ENCODE measurements at regions not wholly inside any gene's neighbourhood (a gene's known extent, or its start where the extent isn't known, plus 50 kb on each side); places are given as distances from the start of the nearest gene placed in this dataset.
"Not testable (repeated sequence)": the region's sequence is repeated elsewhere in the genome, so short reads cannot be mapped to it uniquely, and the experiment has no call there.

DNA sequence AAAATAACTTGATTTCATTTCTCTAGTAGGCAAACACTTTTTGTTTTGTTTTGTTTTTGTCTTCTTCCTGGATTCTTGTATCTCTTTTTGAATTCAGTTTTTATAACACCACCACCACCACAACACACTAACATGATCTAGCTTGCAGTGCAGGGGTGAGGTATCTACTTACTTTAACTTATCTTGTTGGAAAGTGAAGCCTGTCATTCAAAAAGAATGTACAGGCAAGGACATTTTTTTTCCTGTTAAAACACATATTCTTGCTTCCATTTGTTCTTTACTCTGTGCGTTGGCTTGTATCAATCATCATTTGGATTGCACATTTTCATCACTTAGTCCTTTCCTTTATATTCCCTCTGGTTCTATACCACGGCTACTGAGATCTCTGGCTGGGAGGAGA is 824.2 kb downstream of the PLCL1 start:
- Mint-ChIP-seq H3K36me3 (ENCODE audit: low read depth) (no peaks in the 10 kb centered on the region), H3K4me1 (ENCODE audit: low read depth) (no peaks in the 10 kb centered on the region), H3K9me3 (ENCODE audit: low read depth) (no peaks in the 10 kb centered on the region), H3K4me3 (ENCODE audit: unreplicated experiment) (no peak overlapping the region), H3K27ac (ENCODE audit: unreplicated experiment) (no peak overlapping the region), H3K27me3 (ENCODE audit: low read depth) (peaks cover 17% of the 10 kb centered on the region)
- DNase-seq (ENCODE audit: low spot score): no peak
- no peak for TF ChIP-seq CTCF (IDR thresholded peaks at IDR 0.05)

GRCh38 chr2:198622986-198623730 is 818.8 kb downstream of the PLCL1 start:
- DNase-seq (ENCODE audit: low spot score): no peak
- Mint-ChIP-seq H3K9me3 (ENCODE audit: low read depth) (no peaks in the 10 kb centered on the region), H3K4me3 (ENCODE audit: unreplicated experiment) (no peak overlapping the region), H3K27ac (ENCODE audit: unreplicated experiment) (no peak overlapping the region), H3K4me1 (ENCODE audit: low read depth) (no peaks in the 10 kb centered on the region), H3K27me3 (ENCODE audit: low read depth) (peaks cover 2% of the 10 kb centered on the region), H3K36me3 (ENCODE audit: low read depth) (no peaks in the 10 kb centered on the region)
- TF ChIP-seq CTCF (IDR thresholded peaks at IDR 0.05): no peak

GRCh38 chr2:198615972-198616371 is 811.6 kb downstream of the PLCL1 start:
- Mint-ChIP-seq H3K4me1 (ENCODE audit: low read depth) (peaks cover 7% of the 10 kb centered on the region), H3K4me3 (ENCODE audit: unreplicated experiment) (no peak overlapping the region), H3K9me3 (ENCODE audit: low read depth) (no peaks in the 10 kb centered on the region), H3K27ac (ENCODE audit: unreplicated experiment) (no peak overlapping the region), H3K27me3 (ENCODE audit: low read depth) (peaks cover 9% of the 10 kb centered on the region), H3K36me3 (ENCODE audit: low read depth) (no peaks in the 10 kb centered on the region)
- TF ChIP-seq CTCF (IDR thresholded peaks at IDR 0.05): no peak
- DNase-seq (ENCODE audit: low spot score): no peak

GRCh38 chr2:198611201-198611600 is 806.8 kb downstream of the PLCL1 start:
- no peak overlapping the region for H3K4me3 Mint-ChIP-seq (ENCODE audit: unreplicated experiment)
- H3K27ac Mint-ChIP-seq (ENCODE audit: unreplicated experiment): no peak overlapping the region
- H3K4me1 Mint-ChIP-seq (ENCODE audit: low read depth): peaks cover 3% of the 10 kb centered on the region
- no peaks in the 10 kb centered on the region for H3K9me3 Mint-ChIP-seq (ENCODE audit: low read depth)
- H3K27me3 Mint-ChIP-seq (ENCODE audit: low read depth): peaks cover 14% of the 10 kb centered on the region
- no peaks in the 10 kb centered on the region for H3K36me3 Mint-ChIP-seq (ENCODE audit: low read depth)
- TF ChIP-seq CTCF (IDR thresholded peaks at IDR 0.05): no peak
- no peak for DNase-seq (ENCODE audit: low spot score)

GRCh38 chr2:198604599-198604998 is 800.2 kb downstream of the PLCL1 start:
- peaks cover 4% of the 10 kb centered on the region for H3K9me3 Mint-ChIP-seq (ENCODE audit: low read depth)
- H3K27me3 Mint-ChIP-seq (ENCODE audit: low read depth): peaks cover 6% of the 10 kb centered on the region
- no peak for TF ChIP-seq CTCF (IDR thresholded peaks at IDR 0.05)
- DNase-seq (ENCODE audit: low spot score): no peak
- no peaks in the 10 kb centered on the region for H3K36me3 Mint-ChIP-seq (ENCODE audit: low read depth)
- H3K4me3 Mint-ChIP-seq (ENCODE audit: unreplicated experiment): no peak overlapping the region
- no peak overlapping the region for H3K27ac Mint-ChIP-seq (ENCODE audit: unreplicated experiment)
- no peaks in the 10 kb centered on the region for H3K4me1 Mint-ChIP-seq (ENCODE audit: low read depth)

DNA sequence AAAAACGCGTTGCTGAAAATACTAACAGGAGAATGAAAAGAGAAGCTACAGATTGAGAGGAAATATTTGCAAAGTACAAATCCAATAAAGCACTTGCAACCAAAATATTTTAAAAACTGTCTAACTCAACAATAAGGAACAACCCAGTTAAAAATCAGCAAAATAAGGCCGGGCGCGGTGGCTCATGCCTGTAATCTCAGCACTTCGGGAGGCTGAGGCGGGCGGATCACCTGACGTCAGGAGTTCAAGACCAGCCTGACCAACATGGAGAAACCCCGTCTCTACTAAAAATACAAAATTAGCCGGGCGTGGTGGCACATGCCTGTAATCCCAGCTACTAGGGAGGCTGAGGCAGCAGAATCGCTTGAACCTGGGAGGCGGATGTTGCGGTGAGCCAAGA is 798.6 kb downstream of the PLCL1 start:
- H3K27me3 Mint-ChIP-seq (ENCODE audit: low read depth); H3K9me3 Mint-ChIP-seq (ENCODE audit: low read depth); H3K4me3 Mint-ChIP-seq (ENCODE audit: unreplicated experiment); H3K36me3 Mint-ChIP-seq (ENCODE audit: low read depth); H3K4me1 Mint-ChIP-seq (ENCODE audit: low read depth); DNase-seq (ENCODE audit: low spot score); H3K27ac Mint-ChIP-seq (ENCODE audit: unreplicated experiment): not testable (repeated sequence)

Measured in chondrocyte (in vitro differentiated cells).